G401 (cell line): ENCODE measurements at regions not wholly inside any gene's neighbourhood (a gene's known extent, or its start where the extent isn't known, plus 50 kb on each side); places are given as distances from the start of the nearest gene placed in this dataset.
"Not testable (repeated sequence)": the region's sequence is repeated elsewhere in the genome, so short reads cannot be mapped to it uniquely, and the experiment has no call there.

Experiments
- DNase-seq: peaks from one replicate; pipeline ENCODE4 v3.0.0-alpha.2; 2015; ENCODE audit warnings: low spot score
- in situ Hi-C: cut with HindIII; loops from 2 replicates; pipeline ENCODE4 v1.10.0; 2016; ENCODE audit warnings: low sequenced_read_pairs, mixed read lengths

DNA sequence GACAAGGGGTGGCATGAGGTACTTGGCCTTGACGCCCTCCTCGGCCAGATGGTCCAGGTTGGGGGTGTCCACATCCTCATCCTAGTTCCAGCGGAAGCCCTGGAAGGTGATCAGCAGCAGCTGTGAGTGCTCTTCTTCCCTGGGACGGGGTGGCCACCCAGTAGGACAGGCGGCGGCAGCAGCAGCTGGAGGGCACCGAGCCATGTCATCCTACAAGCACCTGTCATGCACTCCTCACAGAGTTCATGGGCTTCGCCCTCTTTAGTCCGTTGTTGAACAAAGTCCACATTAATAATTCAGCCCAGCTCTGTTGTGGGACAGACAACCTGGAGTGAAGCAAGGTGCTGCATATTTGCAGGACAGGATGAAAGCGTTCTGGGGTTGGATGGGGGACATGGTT is 153.4 kb upstream of the CCZ1B start:
- DNase-seq, in situ Hi-C loops: not testable (repeated sequence)

- DNase-seq, in situ Hi-C loops: not testable (repeated sequence)
These were observed 156.3 kb upstream of the CCZ1B start for GRCh38 chr7:6982375-6982774.

DNA sequence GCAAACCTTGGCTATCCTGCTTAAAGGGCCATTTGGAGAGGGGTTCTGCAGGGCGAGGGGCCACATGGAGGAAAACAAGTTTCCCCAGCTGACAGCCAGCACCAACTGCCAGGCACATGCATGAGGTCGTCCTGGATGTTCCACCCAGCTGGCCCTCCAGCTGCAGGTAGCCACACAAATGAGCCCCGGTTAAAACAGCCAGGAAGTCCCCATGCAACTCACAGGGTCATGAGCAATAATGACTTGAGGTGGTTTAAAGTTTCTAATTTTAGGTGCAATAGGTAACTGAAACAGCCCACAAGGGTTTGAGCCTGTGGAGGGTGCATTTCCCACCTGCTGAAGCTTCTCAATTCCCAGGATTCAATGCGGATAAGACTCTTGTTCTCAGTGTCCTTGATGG is 160.8 kb upstream of the CCZ1B start:
- in situ Hi-C loops, DNase-seq: not testable (repeated sequence)

DNA sequence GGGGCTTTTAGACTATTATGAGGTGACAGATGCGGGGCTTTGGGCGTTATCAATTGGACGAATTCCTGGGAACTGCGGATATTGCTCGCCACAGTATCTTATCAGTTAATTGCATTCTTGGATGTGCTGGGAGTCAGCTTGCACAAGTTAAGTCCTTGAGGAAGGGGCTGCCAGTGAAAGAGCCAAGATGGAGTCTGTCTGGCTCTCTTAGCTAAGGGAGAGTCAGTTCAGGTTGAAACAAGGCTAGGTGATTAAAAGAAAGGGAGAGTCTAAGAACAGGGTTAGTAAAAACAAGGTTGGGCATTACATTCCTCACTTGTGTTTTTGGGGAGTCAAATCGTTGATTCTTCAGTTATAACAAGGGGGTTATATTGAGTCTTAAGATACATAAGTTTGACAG is 162.5 kb upstream of the CCZ1B start:
- in situ Hi-C loops, DNase-seq: not testable (repeated sequence)

GRCh38 chr7:6989968-6990367 is 163.9 kb upstream of the CCZ1B start:
- DNase-seq, in situ Hi-C loops: not testable (repeated sequence)

DNA sequence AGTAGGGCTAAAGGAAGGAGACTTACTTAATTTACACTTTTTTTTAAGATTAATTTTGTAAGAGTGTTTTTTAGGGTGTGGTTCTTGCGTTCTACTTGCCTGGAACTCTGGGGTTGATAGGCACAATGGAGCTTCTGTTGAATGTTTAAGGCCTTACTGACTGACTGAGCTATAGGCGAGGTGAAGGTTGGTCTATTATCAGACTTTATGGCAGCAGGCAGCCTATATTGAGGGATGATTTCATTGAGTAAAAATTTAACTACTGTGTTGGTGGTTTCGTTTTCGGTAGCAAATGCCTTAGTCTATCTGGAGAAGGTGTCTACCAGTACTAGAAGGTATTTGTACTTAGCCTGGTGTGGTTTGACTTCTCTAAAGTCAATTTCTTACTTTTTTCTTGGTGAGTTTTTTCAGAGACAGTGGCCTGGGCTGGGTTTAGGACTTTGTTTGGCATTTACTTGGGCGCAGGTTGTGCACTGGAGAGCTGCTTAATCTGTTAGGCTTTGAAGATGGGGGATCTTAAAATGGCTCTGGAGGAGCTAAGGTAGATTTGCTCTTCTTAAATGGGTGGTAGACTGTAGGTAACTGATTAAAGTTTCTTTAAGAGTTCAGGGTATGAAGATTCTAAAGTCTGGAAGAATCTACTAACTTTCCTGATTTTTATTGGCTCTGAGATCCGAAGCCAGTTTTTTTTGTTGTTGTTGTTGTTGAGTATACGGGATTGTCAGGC is 164.5 kb upstream of the CCZ1B start:
- in situ Hi-C loops: not testable (repeated sequence)

DNA sequence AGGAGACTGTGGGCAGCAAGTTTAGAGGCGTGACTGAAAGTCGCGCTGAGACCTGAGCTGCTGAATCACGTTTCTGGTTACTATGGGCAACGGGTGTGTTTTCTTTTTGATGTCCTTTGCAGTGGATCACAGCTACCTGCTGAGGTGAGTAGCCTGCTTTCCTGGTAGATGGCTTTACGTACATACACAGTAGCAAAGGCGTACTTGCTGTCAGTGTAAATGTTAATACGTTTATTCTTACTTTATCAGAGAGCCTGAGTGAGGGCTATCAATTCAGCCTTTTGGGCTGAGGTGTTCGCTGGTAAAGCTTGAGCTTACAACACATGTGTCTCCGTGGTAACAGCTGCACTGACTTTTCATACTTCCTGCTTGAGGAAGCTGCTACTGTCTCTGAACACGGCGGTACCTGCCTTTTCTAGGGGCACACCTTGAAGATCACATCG is 165.1 kb upstream of the CCZ1B start:
- DNase-seq, in situ Hi-C loops: not testable (repeated sequence)

More for the DNA sequence above, 164.5 kb upstream of the CCZ1B start:
- not testable (repeated sequence) for DNase-seq

DNA sequence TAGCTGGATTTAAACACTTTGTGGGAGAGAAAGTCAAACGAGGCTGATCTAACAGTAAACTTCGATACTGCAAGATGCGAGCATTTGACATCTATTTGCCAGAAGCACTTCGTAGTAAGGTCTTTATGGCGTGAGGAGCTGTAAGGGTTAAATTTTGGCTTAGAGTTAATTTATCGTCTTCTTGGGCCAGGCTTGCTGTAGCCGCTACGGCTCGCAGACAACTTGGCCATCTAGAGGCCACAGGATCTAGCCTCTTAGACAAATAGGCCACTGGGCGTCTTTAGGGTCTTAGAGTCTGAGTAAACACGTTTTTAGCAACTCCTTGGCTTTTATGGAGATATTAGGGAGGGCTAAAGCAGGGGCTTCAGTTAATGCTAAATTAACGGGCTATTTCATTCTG is 165.6 kb upstream of the CCZ1B start:
- in situ Hi-C loops, DNase-seq: not testable (repeated sequence)

DNA sequence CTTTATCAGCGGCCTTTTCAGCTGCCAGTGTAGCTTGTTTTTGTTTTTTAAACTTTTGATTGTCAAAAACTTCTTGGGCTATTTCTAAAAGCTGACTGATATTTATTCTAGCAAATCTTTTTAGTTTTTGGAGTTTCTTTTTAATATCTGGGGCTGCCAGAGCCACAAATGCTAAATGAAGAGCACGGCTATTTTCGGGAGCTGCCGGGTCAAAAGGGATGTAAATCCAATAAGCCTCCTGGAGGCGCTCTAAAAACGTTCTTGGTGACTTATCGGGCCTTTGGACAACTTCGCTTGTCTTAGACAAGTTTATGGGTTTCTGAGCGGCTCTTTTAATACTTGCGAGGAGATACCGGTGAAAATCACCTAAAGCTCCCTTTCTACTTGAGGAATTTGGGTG is 166.1 kb upstream of the CCZ1B start:
- DNase-seq, in situ Hi-C loops: not testable (repeated sequence)

- in situ Hi-C loops, DNase-seq: not testable (repeated sequence)
These were observed 169.0 kb upstream of the CCZ1B start for GRCh38 chr7:6995026-6995425.

DNA sequence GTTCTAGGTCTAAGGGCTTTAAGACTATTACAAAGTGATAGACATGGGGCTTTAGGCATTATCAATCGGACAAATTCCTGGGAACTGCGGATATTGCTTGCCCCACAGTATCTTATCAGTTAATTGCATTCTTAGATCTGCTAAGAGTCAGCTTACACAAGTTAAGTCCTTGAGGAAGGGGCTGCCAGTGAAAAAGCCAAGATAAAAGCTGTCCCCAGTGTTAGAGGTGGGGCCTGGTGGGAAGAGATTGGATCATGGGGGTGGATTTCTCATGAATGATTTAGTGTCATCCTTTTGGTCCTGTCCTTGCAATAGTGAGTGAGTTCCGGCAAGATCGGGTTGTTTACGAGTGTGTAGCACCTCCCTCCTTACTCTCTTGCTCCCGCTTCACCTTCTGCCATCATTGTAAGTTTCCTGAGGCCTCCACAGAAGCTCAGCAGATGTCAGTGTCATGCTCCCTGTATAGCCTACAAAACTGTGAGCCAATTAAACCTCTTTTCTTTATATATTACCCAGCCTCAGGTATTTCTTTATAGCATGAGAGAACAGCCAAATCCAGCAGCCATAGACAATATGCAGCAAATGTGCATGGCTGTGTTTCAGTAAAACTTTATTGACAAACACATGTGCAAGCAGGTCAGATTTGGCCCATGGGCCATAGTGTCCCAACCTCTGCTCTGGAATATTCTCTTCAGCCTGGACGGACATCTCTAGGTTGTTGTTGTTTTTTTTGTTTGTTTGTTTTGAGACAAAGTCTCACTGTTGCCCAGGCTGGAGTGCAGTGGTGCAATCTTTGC is 169.6 kb upstream of the CCZ1B start:
- in situ Hi-C loops, DNase-seq: not testable (repeated sequence)

GRCh38 chr7:6999067-6999666 is 173.1 kb upstream of the CCZ1B start:
- DNase-seq, in situ Hi-C loops: not testable (repeated sequence)

DNA sequence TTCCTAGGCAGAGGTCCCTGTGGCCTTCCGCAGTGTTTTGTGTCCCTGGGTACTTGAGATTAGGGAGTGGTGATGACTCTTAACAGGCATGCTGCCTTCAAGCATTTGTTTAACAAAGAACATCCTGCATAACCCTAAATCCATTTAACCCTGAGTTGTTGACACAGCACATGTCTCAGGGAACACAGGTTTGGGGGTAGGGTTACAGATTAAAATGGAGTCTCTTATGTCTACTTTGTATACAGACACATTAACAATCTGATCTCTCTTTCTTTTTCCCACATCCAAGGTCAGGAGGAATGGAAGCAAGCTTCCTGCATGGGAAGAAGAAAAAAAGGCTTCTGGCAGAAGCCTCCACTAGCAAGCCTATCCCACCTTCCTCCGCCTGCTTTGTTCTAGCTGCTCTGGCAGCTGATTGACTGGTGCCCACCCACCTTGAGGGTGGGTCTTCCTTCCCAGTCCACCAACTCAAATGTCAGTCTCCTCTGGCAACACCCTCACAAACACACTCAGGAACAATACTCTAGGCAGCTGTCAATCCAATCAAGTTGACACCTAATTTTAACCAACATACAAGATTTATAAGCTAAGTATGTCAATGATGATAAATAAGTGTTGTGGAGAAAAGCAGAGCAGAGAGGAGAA is 176.5 kb upstream of the CCZ1B start:
- no peak for DNase-seq
- in situ Hi-C loops: no loop called here

GRCh38 chr7:7005303-7005702 is 177.0 kb upstream of the C1GALT1 start:
- in situ Hi-C loops: no loop called here
- DNase-seq: no peak

- in situ Hi-C loops, DNase-seq: not testable (repeated sequence)
These were observed 176.4 kb upstream of the C1GALT1 start for GRCh38 chr7:7005949-7006348.

DNA sequence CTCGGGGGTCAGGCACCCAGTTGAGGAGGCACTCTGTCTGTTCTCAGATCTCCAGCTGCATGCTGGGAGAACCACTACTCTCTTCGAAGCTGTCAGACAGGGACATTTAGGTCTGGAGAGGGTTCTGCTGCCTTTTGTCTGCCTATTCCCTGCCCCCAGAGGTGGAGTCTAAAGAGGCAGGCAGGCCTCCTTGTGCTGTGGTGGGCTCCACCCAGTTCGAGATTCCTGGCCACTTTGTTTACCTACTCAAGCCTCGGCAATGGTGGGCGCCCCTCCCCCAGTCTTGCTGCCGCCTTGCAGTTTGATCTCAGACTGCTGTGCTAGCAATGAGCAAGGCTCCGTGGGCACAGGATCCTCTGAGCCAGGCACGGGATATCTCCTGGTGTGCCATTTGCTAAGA is 171.1 kb upstream of the C1GALT1 start:
- in situ Hi-C loops, DNase-seq: not testable (repeated sequence)

DNA sequence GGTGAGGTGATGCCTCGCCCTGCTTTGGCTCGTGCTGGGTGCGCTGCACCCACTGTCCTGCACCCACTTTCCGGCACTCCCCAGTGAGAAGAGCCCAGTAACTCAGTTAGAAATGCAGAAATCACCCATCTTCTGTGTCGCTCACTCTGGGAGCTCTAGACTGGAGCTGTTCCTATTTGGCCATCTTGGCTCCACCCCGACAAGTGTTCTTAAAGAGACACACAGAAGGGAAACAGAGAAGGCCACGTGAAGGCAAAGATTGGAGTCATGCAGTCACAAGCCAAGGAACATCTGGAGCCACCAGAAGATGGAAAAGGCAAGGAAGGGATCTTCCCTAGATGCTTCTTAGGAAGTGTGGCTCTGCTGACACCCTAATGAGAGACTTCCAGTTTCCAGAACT is 170.6 kb upstream of the C1GALT1 start:
- in situ Hi-C loops, DNase-seq: not testable (repeated sequence)

DNA sequence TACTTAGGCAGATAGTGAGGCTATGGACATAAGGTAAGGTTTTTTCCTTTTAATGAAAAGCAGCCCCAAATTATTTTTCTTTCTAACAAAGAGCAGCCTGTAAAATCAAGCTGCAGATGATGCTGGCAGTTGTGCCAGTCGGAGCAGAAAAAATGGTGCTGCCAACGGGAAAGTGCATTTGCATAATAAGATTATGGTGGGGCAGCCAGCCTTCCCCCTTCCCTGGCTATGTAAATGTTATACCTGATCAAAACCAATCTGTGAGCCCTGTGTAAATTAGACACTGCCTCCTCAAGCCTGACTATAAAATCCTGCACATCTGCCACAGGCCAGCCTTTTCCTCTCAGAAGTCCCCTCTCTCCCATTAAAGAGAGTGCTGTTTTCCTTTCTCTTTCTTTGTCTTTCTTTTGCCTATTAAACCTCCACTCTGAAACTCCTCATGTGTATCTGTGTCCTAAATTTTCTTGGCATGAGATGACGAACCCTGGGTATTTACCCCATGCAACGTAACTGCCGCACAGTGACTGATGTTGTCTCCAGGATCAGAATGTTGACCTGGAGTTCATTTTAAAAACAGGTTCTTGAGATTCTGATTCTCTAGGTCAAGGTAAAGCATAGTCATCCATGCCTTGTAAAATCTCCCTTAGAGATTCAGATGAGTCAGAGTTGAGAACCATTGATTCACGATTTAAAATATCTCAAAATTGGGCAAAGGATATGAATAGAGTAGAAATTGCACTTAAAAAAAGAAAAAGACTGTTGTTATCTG is 167.3 kb upstream of the C1GALT1 start:
- no peak for DNase-seq
- in situ Hi-C loops: no loop called here
